OCI-LY1 (cell line): ENCODE measurements at regions not wholly inside any gene's neighbourhood (a gene's known extent, or its start where the extent isn't known, plus 50 kb on each side); places are given as distances from the start of the nearest gene placed in this dataset.

Source experiments
- CTCF ChIP-seq: fragments of 200-600 bp; sonication (generic), shearing (Covaris generic); IDR thresholded peaks from 2 replicates; pipeline ENCODE4 v1.5.1; 2017; ENCODE audit warnings: mild to moderate bottlenecking, antibody characterized with exemption, low read length, moderate library complexity, mixed read lengths
- EZH2 ChIP-seq: fragments of 200-600 bp; sonication (generic), shearing (Covaris generic); IDR thresholded peaks from 2 replicates; pipeline ENCODE4 v1.8.0; 2017; ENCODE audit warnings: borderline replicate concordance, mixed run types, mild to moderate bottlenecking, antibody characterized with exemption, low read length, moderate library complexity, mixed read lengths

DNA sequence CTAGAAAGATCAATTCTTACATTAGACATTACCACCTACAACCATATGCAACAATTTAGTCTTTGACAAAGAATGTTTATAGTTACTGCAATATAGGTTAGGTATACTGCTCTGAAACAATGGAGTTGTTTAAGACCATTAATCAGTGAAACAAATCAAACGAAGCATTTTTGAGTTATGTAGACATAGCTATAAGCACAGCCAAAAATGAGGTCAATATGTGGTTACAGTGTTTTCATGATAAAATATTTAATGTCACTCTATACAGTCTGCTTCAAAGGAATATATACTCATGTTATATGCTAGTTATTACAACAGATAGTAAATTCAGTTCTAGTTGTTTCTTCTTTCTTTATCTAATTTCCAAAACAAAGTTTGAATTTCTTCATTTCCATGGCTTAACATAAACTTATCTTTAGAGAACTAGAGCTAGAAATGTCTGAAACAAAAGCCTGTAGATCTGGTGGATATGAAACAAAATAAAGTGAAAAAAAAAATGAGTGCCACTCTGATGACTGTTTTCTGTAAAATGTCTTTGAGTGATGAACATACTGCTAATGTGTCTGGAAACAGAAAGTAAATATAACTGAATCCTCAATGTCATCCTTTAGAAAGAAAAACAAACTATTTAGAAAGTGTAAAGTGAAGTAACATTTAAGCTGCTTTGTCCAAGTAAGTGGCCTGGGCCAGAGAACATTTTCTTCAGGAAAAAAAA lies 809.0 kb downstream of the FAT4 start:
- no peak for TF ChIP-seq CTCF
- TF ChIP-seq EZH2, result no peak
